ENCODE measurements at regions not wholly inside any gene's neighbourhood (a gene's known extent, or its start where the extent isn't known, plus 50 kb on each side); places are given as distances from the start of the nearest gene placed in this dataset.

GRCh38 chr5:82850393-82850792 is 226.8 kb downstream of the TMEM167A start:
- POLR2A ChIA-PET, result no interaction called here
- H3K4me1 Mint-ChIP-seq (ENCODE audit: low read depth), result no peaks in the 10 kb centered on the region

DNA sequence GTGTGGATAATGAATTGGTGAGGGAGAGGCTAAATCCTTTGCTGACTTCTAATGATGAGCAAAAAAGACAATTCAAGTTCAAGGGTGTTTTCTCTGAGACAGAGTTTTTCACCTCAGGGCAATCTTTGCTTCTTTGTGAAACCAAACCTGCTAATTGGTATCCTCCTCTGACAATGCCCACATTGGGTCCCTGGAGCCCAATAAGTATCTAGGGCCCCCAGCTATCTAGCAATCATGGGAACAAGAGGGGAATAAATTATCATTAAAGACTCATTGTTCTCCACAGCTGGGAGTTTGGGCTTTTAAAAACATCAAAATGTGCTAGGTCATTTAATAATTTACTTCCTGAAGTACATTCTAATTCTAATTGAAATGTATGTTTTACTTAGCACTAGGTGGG is 227.3 kb downstream of the TMEM167A start:
- CTCF ChIA-PET, result no interaction called here
- Mint-ChIP-seq H3K36me3 (no peaks in the 10 kb centered on the region), H3K27ac (no peak overlapping the region), H3K4me1 (ENCODE audit: low read depth) (no peaks in the 10 kb centered on the region), H3K27me3 (peaks cover 2% of the 10 kb centered on the region), H3K4me3 (no peak overlapping the region), H3K9me3 (no peaks in the 10 kb centered on the region)
- no peak for DNase-seq
- intact Hi-C loops (cut with micrococcal nuclease), result no loop called here
- POLR2A ChIA-PET, result no interaction called here

More at GRCh38 chr5:82850393-82850792, 226.8 kb downstream of the TMEM167A start:
- CTCF ChIA-PET, result no interaction called here
- Mint-ChIP-seq H3K9me3 (no peaks in the 10 kb centered on the region), H3K27ac (no peak overlapping the region), H3K4me3 (no peak overlapping the region), H3K27me3 (peaks cover 2% of the 10 kb centered on the region), H3K36me3 (no peaks in the 10 kb centered on the region)
- no peak for DNase-seq
- intact Hi-C loops (cut with micrococcal nuclease), result no loop called here

DNA sequence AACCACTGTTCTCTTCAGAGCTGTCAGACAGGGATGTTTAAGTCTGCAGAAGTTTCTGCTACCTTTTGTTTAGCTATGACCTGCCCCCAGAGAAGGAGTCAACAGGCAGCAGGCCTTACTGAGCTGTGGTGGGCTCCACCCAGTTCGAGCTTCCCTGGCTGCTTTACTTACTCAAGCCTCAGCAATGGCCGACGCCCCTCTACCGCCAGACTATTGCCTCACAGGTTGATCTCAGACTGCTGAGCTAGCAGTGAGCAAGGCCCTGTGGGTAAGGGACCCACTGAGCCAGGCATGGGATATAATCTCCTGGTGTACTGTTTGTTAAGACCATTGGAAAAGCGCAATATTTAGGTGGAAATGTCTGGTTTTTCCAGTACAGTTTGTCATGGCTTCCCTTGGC is 229.6 kb downstream of the TMEM167A start:
- intact Hi-C loops (cut with micrococcal nuclease), result no loop called here

DNA sequence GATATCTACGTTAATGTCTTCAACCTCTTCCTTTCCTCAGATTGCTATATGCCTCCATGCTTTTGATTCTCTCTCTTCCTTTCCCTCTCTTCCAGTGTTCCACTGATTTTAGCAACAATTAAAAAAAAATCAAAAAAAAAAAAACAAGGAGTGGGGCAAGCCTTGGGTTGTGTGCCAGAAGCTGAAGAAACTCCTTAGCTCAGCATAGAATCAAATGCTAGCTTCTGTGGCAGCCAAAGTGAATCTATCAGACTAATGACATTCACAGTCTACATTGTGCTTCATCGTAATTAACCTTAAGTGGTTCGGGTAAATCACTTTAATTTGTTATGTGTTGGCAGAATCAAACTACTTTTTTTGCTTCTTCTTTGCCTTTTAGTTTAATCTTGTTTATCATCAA is 237.3 kb downstream of the TMEM167A start:
- Mint-ChIP-seq H3K36me3 (no peaks in the 10 kb centered on the region), H3K27ac (no peak overlapping the region), H3K9me3 (peaks cover 10% of the 10 kb centered on the region), H3K27me3 (no peaks in the 10 kb centered on the region), H3K4me1 (ENCODE audit: low read depth) (no peaks in the 10 kb centered on the region), H3K4me3 (no peak overlapping the region)
- intact Hi-C loops (cut with micrococcal nuclease), result no loop called here
- ChIA-PET CTCF (no interaction called here), POLR2A (no interaction called here)
- no peak for DNase-seq

More for the DNA sequence above, 229.6 kb downstream of the TMEM167A start:
- Mint-ChIP-seq H3K4me3 (no peak overlapping the region), H3K27me3 (peaks cover 2% of the 10 kb centered on the region), H3K27ac (no peak overlapping the region), H3K9me3 (no peaks in the 10 kb centered on the region), H3K36me3 (no peaks in the 10 kb centered on the region), H3K4me1 (ENCODE audit: low read depth) (no peaks in the 10 kb centered on the region)
- ChIA-PET CTCF (no interaction called here), POLR2A (no interaction called here)
- DNase-seq, result no peak

DNA sequence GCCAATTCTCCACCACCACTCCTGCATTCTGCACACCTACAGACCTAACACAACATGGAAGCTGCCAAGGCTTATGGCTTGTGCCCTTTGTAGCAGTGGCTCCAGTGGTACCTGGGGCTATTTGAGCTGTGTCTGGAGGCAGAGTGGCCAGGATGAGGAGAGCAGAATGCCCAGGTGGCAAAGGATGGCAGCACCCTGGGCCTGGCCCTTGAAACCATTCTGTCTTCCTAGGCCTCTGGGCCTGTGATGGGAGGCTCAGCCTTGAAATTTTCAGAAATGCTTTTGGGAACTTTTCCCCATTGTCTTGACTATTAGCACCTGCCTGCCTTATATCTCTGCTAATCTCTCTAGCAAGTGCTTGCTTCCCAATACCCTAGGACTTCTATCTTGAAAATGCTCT is 241.7 kb downstream of the TMEM167A start:
- peaks cover 10% of the 10 kb centered on the region for H3K9me3 Mint-ChIP-seq
- no peaks in the 10 kb centered on the region for H3K27me3 Mint-ChIP-seq
- H3K36me3 Mint-ChIP-seq, result no peaks in the 10 kb centered on the region
- intact Hi-C loops (cut with micrococcal nuclease), result no loop called here
- H3K27ac Mint-ChIP-seq, result no peak overlapping the region
- DNase-seq, result no peak
- ChIA-PET POLR2A (no interaction called here), CTCF (no interaction called here)
- H3K4me1 Mint-ChIP-seq (ENCODE audit: low read depth), result no peaks in the 10 kb centered on the region
- H3K4me3 Mint-ChIP-seq, result no peak overlapping the region

- H3K27ac Mint-ChIP-seq, result no peak overlapping the region
- no peaks in the 10 kb centered on the region for H3K4me1 Mint-ChIP-seq (ENCODE audit: low read depth)
- no peaks in the 10 kb centered on the region for H3K36me3 Mint-ChIP-seq
- intact Hi-C loops (cut with micrococcal nuclease), result no loop called here
- no peaks in the 10 kb centered on the region for H3K27me3 Mint-ChIP-seq
- no peak for DNase-seq
- POLR2A ChIA-PET, result no interaction called here
- no peak overlapping the region for H3K4me3 Mint-ChIP-seq
- CTCF ChIA-PET, result interaction anchor here (0.6 kb wide), 1 partner anchor 215 kb away, joined by 3 read pairs; no protein-coding TSS in a partner anchor
- peaks cover 10% of the 10 kb centered on the region for H3K9me3 Mint-ChIP-seq
Observed at GRCh38 chr5:82834151-82834550, 243.0 kb downstream of the TMEM167A start.

- ChIA-PET POLR2A (no interaction called here), CTCF (no interaction called here)
- Mint-ChIP-seq H3K4me1 (ENCODE audit: low read depth) (no peaks in the 10 kb centered on the region), H3K27me3 (no peaks in the 10 kb centered on the region), H3K27ac (no peak overlapping the region), H3K36me3 (no peaks in the 10 kb centered on the region), H3K9me3 (peaks cover 10% of the 10 kb centered on the region), H3K4me3 (no peak overlapping the region)
- no peak for DNase-seq
- intact Hi-C loops (cut with micrococcal nuclease), result no loop called here
Observed at GRCh38 chr5:82833277-82833676, 243.9 kb downstream of the TMEM167A start.

DNA sequence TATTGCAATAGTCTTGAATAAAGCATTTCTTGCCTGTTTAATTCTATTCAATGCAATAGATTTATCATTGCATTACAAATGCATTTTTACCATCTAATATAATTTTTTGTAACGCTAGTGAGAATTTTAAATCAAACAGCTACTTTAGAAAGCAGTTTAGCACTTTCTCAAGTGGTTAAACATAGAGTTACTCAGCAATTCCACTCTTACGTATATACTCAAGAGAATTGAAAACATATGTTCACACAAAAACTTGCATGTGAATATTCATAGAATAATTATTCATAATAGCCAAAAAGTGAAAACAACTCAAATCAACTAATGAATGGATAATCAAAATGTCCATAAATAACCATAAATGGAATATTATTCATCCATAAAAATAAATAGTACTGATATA is 244.7 kb downstream of the TMEM167A start:
- Mint-ChIP-seq H3K4me1 (ENCODE audit: low read depth) (no peaks in the 10 kb centered on the region), H3K27ac (no peak overlapping the region), H3K36me3 (no peaks in the 10 kb centered on the region), H3K9me3 (peaks cover 10% of the 10 kb centered on the region), H3K27me3 (no peaks in the 10 kb centered on the region), H3K4me3 (no peak overlapping the region)
- intact Hi-C loops (cut with micrococcal nuclease), result no loop called here
- no peak for DNase-seq
- ChIA-PET POLR2A (no interaction called here), CTCF (no interaction called here)

DNA sequence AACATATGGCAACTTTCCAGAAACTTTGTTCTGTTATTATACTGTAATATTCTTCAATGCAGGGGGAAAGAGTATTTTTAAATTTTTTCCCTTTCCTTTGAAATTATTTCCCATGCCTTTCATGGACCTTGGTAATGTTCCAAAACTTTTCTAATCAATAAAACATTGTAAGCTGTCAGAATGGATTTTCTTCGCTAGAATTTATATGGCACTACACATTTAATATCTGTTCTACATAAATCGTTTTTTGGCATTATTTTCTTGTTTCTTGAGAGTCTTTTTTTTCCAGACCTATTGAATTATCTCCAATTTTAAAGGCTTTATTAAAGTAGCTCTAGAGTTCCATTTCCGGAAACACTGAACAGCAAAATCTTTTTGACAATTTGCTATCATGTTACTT is 249.0 kb downstream of the TMEM167A start:
- Mint-ChIP-seq H3K27ac (no peak overlapping the region), H3K4me3 (no peak overlapping the region), H3K9me3 (no peaks in the 10 kb centered on the region), H3K36me3 (no peaks in the 10 kb centered on the region), H3K4me1 (ENCODE audit: low read depth) (no peaks in the 10 kb centered on the region), H3K27me3 (no peaks in the 10 kb centered on the region)
- ChIA-PET CTCF (no interaction called here), POLR2A (no interaction called here)
- intact Hi-C loops (cut with micrococcal nuclease), result no loop called here
- no peak for DNase-seq

DNA sequence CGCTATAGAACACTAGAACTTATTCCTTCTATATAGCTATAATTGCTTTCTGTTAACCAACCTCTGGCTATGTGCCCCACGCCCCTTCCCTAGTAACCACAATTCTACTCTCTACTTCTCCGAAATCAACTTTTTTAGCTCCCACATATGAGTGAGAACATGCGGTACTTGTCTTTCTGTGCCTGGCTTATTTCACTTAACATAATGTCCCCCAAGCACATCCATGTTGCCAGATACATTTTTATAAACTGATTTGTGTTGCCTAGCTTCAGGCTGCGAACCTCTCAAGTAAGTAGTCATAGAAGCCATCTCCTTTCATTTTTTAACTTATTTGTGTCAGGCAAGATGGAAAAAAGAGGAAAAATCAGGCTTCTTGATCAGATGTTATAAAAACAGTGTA is 249.5 kb downstream of the TMEM167A start:
- CTCF ChIA-PET, result no interaction called here
- intact Hi-C loops (cut with micrococcal nuclease), result no loop called here
- DNase-seq, result no peak
- Mint-ChIP-seq H3K27ac (no peak overlapping the region), H3K4me3 (no peak overlapping the region), H3K9me3 (no peaks in the 10 kb centered on the region), H3K4me1 (ENCODE audit: low read depth) (no peaks in the 10 kb centered on the region), H3K27me3 (no peaks in the 10 kb centered on the region), H3K36me3 (no peaks in the 10 kb centered on the region)
- POLR2A ChIA-PET, result no interaction called here

DNA sequence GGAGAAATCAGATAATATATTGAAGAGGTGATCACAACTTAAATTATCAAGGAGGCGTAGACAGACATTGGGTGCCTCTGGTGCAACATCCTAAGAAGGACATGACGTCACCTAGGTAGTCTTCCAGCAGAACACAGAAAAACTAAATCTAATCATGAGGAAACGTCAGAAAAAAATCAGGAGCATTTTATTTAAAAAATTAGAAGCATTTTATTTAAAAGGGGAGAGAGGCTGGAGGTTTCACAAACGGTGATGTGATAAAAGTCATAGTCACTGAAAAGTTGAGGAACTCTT is 254.6 kb downstream of the TMEM167A start:
- Mint-ChIP-seq H3K27me3 (no peaks in the 10 kb centered on the region), H3K9me3 (no peaks in the 10 kb centered on the region), H3K36me3 (no peaks in the 10 kb centered on the region), H3K27ac (no peak overlapping the region), H3K4me1 (ENCODE audit: low read depth) (peaks cover 9% of the 10 kb centered on the region), H3K4me3 (no peak overlapping the region)
- CTCF ChIA-PET, result no interaction called here
- DNase-seq, result no peak
- POLR2A ChIA-PET, result no interaction called here
- intact Hi-C loops (cut with micrococcal nuclease), result no loop called here

- DNase-seq, result no peak
Observed at GRCh38 chr5:82821846-82822633, 255.2 kb downstream of the TMEM167A start.

GRCh38 chr5:82820961-82821845 is 256.0 kb downstream of the TMEM167A start:
- Mint-ChIP-seq H3K4me1 (ENCODE audit: low read depth) (peaks cover 9% of the 10 kb centered on the region), H3K4me3 (no peak overlapping the region), H3K27ac (no peak overlapping the region), H3K27me3 (no peaks in the 10 kb centered on the region), H3K36me3 (no peaks in the 10 kb centered on the region), H3K9me3 (no peaks in the 10 kb centered on the region)
- ChIA-PET POLR2A (no interaction called here), CTCF (interaction anchor here (1.4 kb wide), 1 partner anchor 8 kb away, joined by 3 read pairs; no protein-coding TSS in a partner anchor)
- intact Hi-C loops (cut with micrococcal nuclease), result no loop called here
- DNase-seq, result no peak

More at GRCh38 chr5:82821846-82822633, 255.2 kb downstream of the TMEM167A start:
- POLR2A ChIA-PET, result no interaction called here
- intact Hi-C loops (cut with micrococcal nuclease), result no loop called here
- H3K27ac Mint-ChIP-seq, result no peak overlapping the region
- no peaks in the 10 kb centered on the region for H3K9me3 Mint-ChIP-seq
- H3K4me1 Mint-ChIP-seq (ENCODE audit: low read depth), result peaks cover 9% of the 10 kb centered on the region
- H3K36me3 Mint-ChIP-seq, result no peaks in the 10 kb centered on the region
- no peaks in the 10 kb centered on the region for H3K27me3 Mint-ChIP-seq
- CTCF ChIA-PET, result interaction anchor here (1.4 kb wide), 1 partner anchor 9 kb away, joined by 3 read pairs; no protein-coding TSS in a partner anchor
- no peak overlapping the region for H3K4me3 Mint-ChIP-seq
